IMR-90 (cell line): ENCODE measurements at regions not wholly inside any gene's neighbourhood (a gene's known extent, or its start where the extent isn't known, plus 50 kb on each side); places are given as distances from the start of the nearest gene placed in this dataset.
"Not testable (repeated sequence)": the region's sequence is repeated elsewhere in the genome, so short reads cannot be mapped to it uniquely, and the experiment has no call there.

Source experiments
- ATAC-seq: fragments of 200-7000 bp; cut with Tn5 transposase; 2 replicates; pipeline ENCODE4 v1.9.1; 2020; ENCODE audit warnings: low read depth, mild to moderate bottlenecking, moderate library complexity
- BruUV-seq: library from RNA; stranded (reverse); fragments of 400-500 nt; replicated peaks from 2 replicates; lab custom pipeline; 2021; lab: Mats Ljungman, UMichigan
- CTCF ChIA-PET: fragments of 300-600 bp; formaldehyde crosslinking; extraction: SDS; loops from one replicate; lab custom pipeline; 2021; ENCODE audit warnings: antibody characterized with exemption; lab: Yijun Ruan, JAX
- POLR2A ChIA-PET: fragments of 300-600 bp; sonication (Branson Sonifier 250); formaldehyde crosslinking; loops from one replicate; lab custom pipeline; 2022; ENCODE audit warnings: antibody characterized with exemption; ENCODE audit not compliant: unreplicated experiment; lab: Charles Lee
- DNase-seq: peaks from one replicate; pipeline ENCODE4 v3.0.0; 2013
- H2AFZ ChIP-seq: replicated peaks from 2 replicates; pipeline ENCODE3; 2013; ENCODE audit warnings: low read length, mild to moderate bottlenecking; ENCODE audit not compliant: poor library complexity
- H2AK5ac ChIP-seq: 2 replicates; pipeline ENCODE4 v1.6.1; 2013; ENCODE audit warnings: low read depth, low read length, inconsistent platforms
- H2AK9ac ChIP-seq: replicated peaks from 2 replicates; pipeline ENCODE3; 2013; ENCODE audit warnings: mild to moderate bottlenecking, low read depth, low read length, moderate library complexity; ENCODE audit not compliant: poor library complexity
- H2BK120ac ChIP-seq: 2 replicates; pipeline ENCODE4 v1.6.1; 2013; ENCODE audit warnings: low read depth, low read length, inconsistent platforms
- H2BK15ac ChIP-seq: 3 replicates; pipeline ENCODE4 v1.6.1; 2013; ENCODE audit warnings: low read depth, low read length, inconsistent platforms
- H2BK20ac ChIP-seq: 2 replicates; pipeline ENCODE4 v1.6.1; 2013; ENCODE audit warnings: low read depth, mild to moderate bottlenecking, inconsistent platforms, low read length, moderate library complexity
- H2BK5ac ChIP-seq: 2 replicates; pipeline ENCODE4 v1.6.1; 2013; ENCODE audit warnings: mild to moderate bottlenecking, low read depth, low read length, inconsistent platforms; ENCODE audit not compliant: poor library complexity, severe bottlenecking
- H3K14ac ChIP-seq: replicated peaks from 2 replicates; pipeline ENCODE4 v1.6.1; 2013; ENCODE audit warnings: low read depth, low read length, inconsistent platforms
- H3K18ac ChIP-seq: 2 replicates; pipeline ENCODE4 v1.6.1; 2013; ENCODE audit warnings: low read depth, low read length, control low read depth
- H3K23ac ChIP-seq: 2 replicates; pipeline ENCODE4 v1.6.1; 2013; ENCODE audit warnings: low read depth, low read length, inconsistent platforms
- H3K27ac ChIP-seq: 2 replicates; pipeline ENCODE4 v1.5.1; 2013; ENCODE audit warnings: mild to moderate bottlenecking, control low read depth, low read length; ENCODE audit not compliant: insufficient read depth
- H3K27me3 ChIP-seq: 2 replicates; pipeline ENCODE4 v1.6.1; 2013; ENCODE audit warnings: low read length; ENCODE audit not compliant: control insufficient read depth, insufficient read depth
- H3K36me3 ChIP-seq: 2 replicates; pipeline ENCODE4 v1.6.1; 2013; ENCODE audit warnings: low read length, mixed read lengths; ENCODE audit not compliant: control insufficient read depth, insufficient read depth
- H3K4ac ChIP-seq: 2 replicates; pipeline ENCODE4 v1.6.1; 2013; ENCODE audit warnings: low read depth, low read length, inconsistent platforms
- H3K4me1 ChIP-seq: 2 replicates; pipeline ENCODE4 v1.6.1; 2013; ENCODE audit warnings: low read length, mixed read lengths; ENCODE audit not compliant: control insufficient read depth, insufficient read depth
- H3K4me2 ChIP-seq: 2 replicates; pipeline ENCODE4 v1.6.1; 2013; ENCODE audit warnings: low read depth, mild to moderate bottlenecking, control low read depth, low read length, moderate library complexity
- H3K4me3 ChIP-seq: 2 replicates; pipeline ENCODE4 v1.5.1; 2013; ENCODE audit warnings: low read depth, mild to moderate bottlenecking, control low read depth, low read length, moderate library complexity; ENCODE audit not compliant: insufficient read depth
- H3K56ac ChIP-seq: 2 replicates; pipeline ENCODE4 v1.6.1; 2013; ENCODE audit warnings: low read length, inconsistent platforms; ENCODE audit not compliant: insufficient read depth; ENCODE audit errors: extremely low read depth
- H3K79me1 ChIP-seq, 2 experiments: 2 replicates each; pipeline ENCODE4 v1.6.1; 2013; ENCODE audit warnings: low read length in 2 of 2, inconsistent platforms in 1 of 2, low read depth in 1 of 2
- H3K9ac ChIP-seq: 2 replicates; pipeline ENCODE4 v1.6.1; 2013; ENCODE audit warnings: low read depth, low read length, control low read depth
- H3K9me1 ChIP-seq: 2 replicates; pipeline ENCODE4 v1.6.1; 2013; ENCODE audit warnings: low read length, inconsistent platforms; ENCODE audit not compliant: insufficient read depth
- H3K9me3 ChIP-seq: 2 replicates; pipeline ENCODE4 v1.6.1; 2013; ENCODE audit warnings: low read length; ENCODE audit not compliant: control insufficient read depth, insufficient read depth
- H4K20me1 ChIP-seq: 2 replicates; pipeline ENCODE4 v1.6.1; 2013; ENCODE audit warnings: low read length, inconsistent platforms; ENCODE audit not compliant: insufficient read depth
- H4K5ac ChIP-seq: 2 replicates; pipeline ENCODE4 v1.6.1; 2013; ENCODE audit warnings: mild to moderate bottlenecking, low read depth, low read length, control low read depth
- H4K8ac ChIP-seq, 2 experiments: 2 replicates each; pipeline ENCODE4 v1.6.1; 2013; ENCODE audit warnings: low read depth in 2 of 2, low read length in 2 of 2, control low read depth in 1 of 2, inconsistent platforms in 1 of 2
- H4K91ac ChIP-seq: 2 replicates; pipeline ENCODE4 v1.6.1; 2013; ENCODE audit warnings: low read depth, low read length, inconsistent platforms; ENCODE audit not compliant: insufficient read depth
- WGBS, 2 experiments: methylation state at CpG; one replicate each; pipeline versions ENCODE4 v1.1.5 to v1.1.7; 2013; ENCODE audit warnings: missing lambda C conversion rate in 2 of 2; ENCODE audit not compliant: insufficient read length in 1 of 2; ENCODE audit errors: extremely low coverage in 2 of 2; 5-methylcytosine and 5-hydroxymethylcytosine counted together
- dilution Hi-C: fragments of 300-500 bp; cut with HindIII; formaldehyde crosslinking; loops from one replicate; pipeline ENCODE4 v1.14.3; 2018; ENCODE audit warnings: low sequenced_read_pairs; ENCODE audit not compliant: unreplicated experiment
- in situ Hi-C: fragments of 300-500 bp; cut with MboI; formaldehyde crosslinking; loops from 3 replicates; pipeline ENCODE4 v1.14.3; 2019; ENCODE audit warnings: low sequenced_read_pairs, inconsistent platforms, mixed read lengths
- intact Hi-C: fragments of 100-400 bp; cut with micrococcal nuclease; formaldehyde crosslinking; loops from 2 replicates; pipeline ENCODE4 v1.10.0; 2022

GRCh38 chr13:27363637-27364036 lies 60.8 kb upstream of the GTF3A start:
- H2AK5ac ChIP-seq, H3K23ac ChIP-seq, H3K9me3 ChIP-seq, H2BK120ac ChIP-seq, H3K36me3 ChIP-seq, H4K8ac ChIP-seq, ATAC-seq, H2BK15ac ChIP-seq, H3K14ac ChIP-seq, H2BK5ac ChIP-seq, H2AFZ ChIP-seq, H4K5ac ChIP-seq, H3K4me2 ChIP-seq, BruUV-seq, intact Hi-C loops, H3K56ac ChIP-seq, H4K91ac ChIP-seq, CTCF ChIA-PET, H3K4me1 ChIP-seq, H3K79me1 ChIP-seq, H3K9me1 ChIP-seq, H2AK9ac ChIP-seq, POLR2A ChIA-PET, H3K4me3 ChIP-seq, H2BK20ac ChIP-seq, H3K4ac ChIP-seq, H4K20me1 ChIP-seq, H3K27ac ChIP-seq, DNase-seq, dilution Hi-C loops, H3K18ac ChIP-seq, H3K9ac ChIP-seq: not testable (repeated sequence)
- in situ Hi-C loops: loop anchor here (5.0 to 10.0 kb wide), 2 partner anchors 416 to 621 kb away; partner anchors contain the start of gene URAD
- WGBS, 2 experiments: no CpG with 5 or more reads among the region's 5 CpGs
- H3K27me3 ChIP-seq: peaks cover 19% of the 10 kb centered on the region
